ENCODE measurements at regions not wholly inside any gene's neighbourhood (a gene's known extent, or its start where the extent isn't known, plus 50 kb on each side); places are given as distances from the start of the nearest gene placed in this dataset.

DNA sequence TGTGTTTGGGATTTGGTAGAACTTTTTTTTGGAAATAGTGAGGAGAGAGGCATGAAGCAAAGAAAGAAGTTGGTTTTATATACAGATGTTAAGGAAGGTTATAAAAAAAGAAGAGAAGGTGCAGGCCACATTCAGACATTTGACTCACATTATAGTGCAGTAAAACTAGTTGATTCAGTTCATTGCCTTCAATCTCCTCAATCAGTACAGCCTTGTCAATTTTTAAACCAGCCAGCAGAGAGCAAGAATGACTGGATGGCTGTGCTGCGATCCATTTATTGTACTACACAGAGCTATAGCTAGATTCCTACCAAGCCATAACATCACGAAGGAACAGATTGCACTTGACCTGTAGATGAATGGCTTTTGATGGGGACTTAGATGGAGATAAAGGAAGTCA lies 79.7 kb upstream of the LSM6 start:
- TF ChIP-seq, protein P1, sequence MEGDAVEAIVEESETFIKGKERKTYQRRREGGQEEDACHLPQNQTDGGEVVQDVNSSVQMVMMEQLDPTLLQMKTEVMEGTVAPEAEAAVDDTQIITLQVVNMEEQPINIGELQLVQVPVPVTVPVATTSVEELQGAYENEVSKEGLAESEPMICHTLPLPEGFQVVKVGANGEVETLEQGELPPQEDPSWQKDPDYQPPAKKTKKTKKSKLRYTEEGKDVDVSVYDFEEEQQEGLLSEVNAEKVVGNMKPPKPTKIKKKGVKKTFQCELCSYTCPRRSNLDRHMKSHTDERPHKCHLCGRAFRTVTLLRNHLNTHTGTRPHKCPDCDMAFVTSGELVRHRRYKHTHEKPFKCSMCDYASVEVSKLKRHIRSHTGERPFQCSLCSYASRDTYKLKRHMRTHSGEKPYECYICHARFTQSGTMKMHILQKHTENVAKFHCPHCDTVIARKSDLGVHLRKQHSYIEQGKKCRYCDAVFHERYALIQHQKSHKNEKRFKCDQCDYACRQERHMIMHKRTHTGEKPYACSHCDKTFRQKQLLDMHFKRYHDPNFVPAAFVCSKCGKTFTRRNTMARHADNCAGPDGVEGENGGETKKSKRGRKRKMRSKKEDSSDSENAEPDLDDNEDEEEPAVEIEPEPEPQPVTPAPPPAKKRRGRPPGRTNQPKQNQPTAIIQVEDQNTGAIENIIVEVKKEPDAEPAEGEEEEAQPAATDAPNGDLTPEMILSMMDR (IDR thresholded peaks at IDR 0.05), result no peak
- TF ChIP-seq E2F6 (IDR thresholded peaks at IDR 0.05; ENCODE audit: borderline replicate concordance, low read depth), result no peak

Data from A549 (cell line).